HEK293 (cell line): ENCODE measurements at regions not wholly inside any gene's neighbourhood (a gene's known extent, or its start where the extent isn't known, plus 50 kb on each side); places are given as distances from the start of the nearest gene placed in this dataset.

ENCODE experiments used
- ZNF174 ChIP-seq: fragments of 450-650 bp; formaldehyde crosslinking; IDR thresholded peaks from 2 replicates; pipeline ENCODE4 v1.5.0; 2017; ENCODE audit warnings: missing biosample characterization, mild to moderate bottlenecking, missing genetic modification characterization
- ZNF2 ChIP-seq: fragments of 450-650 bp; formaldehyde crosslinking; IDR thresholded peaks from 2 replicates; pipeline ENCODE4 v1.5.1; 2016; ENCODE audit warnings: missing biosample characterization, missing genetic modification characterization
- ZNF426 ChIP-seq: fragments of 450-650 bp; formaldehyde crosslinking; IDR thresholded peaks from 2 replicates; pipeline ENCODE4 v1.5.1; 2017; ENCODE audit warnings: missing biosample characterization, missing genetic modification characterization, mild to moderate bottlenecking, inconsistent platforms, moderate library complexity
- ZNF747 ChIP-seq: fragments of 450-650 bp; formaldehyde crosslinking; IDR thresholded peaks from 2 replicates; pipeline ENCODE4 v1.5.1; 2016; ENCODE audit warnings: missing biosample characterization, missing genetic modification characterization
- TF ChIP-seq, protein P1 (sequence below): fragments of 450-650 bp; formaldehyde crosslinking; IDR thresholded peaks from 2 replicates; pipeline ENCODE4 v1.5.1; 2016; ENCODE audit warnings: missing biosample characterization, missing genetic modification characterization

DNA sequence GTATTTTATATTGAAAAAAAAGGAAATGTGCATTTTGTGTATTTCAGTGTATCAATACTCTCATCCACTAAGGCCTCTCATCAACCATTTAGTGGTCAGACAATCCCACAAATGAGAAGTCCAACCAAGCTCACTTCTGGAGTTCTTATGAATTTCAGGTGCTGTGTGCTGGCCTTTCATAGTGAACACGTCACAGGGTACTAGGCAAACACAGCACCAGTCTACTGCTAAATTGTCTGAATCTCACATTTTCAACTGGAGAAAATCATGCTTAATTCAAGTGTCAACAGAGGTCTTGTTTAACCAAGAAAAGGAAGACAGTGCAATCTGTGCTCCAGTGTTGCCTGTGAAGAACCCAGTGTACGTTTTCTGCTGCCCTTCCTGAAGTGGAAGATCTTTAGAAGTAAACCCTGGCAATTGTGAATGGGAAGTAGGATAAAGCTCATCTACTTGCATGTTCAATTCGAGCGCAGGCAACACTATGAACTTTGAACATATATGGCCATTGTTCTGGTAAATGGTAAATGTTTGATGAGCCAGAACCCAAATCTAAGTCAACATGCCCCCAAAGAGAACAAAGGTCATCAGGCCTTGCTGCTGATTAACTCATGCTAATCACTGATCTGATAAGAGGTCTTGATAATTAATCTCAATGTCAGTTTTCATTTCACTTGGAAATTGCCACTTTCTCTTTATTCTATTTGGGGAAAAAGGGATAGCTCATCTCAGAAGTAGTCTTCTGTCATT, 439.2 kb upstream of the SOX9 start:
- TF ChIP-seq ZNF174 (no peak), ZNF747 (no peak), ZNF426 (tag by site-specific recombination) (no peak), ZNF2 (no peak)
- TF ChIP-seq, protein P1, sequence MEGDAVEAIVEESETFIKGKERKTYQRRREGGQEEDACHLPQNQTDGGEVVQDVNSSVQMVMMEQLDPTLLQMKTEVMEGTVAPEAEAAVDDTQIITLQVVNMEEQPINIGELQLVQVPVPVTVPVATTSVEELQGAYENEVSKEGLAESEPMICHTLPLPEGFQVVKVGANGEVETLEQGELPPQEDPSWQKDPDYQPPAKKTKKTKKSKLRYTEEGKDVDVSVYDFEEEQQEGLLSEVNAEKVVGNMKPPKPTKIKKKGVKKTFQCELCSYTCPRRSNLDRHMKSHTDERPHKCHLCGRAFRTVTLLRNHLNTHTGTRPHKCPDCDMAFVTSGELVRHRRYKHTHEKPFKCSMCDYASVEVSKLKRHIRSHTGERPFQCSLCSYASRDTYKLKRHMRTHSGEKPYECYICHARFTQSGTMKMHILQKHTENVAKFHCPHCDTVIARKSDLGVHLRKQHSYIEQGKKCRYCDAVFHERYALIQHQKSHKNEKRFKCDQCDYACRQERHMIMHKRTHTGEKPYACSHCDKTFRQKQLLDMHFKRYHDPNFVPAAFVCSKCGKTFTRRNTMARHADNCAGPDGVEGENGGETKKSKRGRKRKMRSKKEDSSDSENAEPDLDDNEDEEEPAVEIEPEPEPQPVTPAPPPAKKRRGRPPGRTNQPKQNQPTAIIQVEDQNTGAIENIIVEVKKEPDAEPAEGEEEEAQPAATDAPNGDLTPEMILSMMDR = no peak
